Activated CD4-positive, alpha-beta memory T cell treated with anti-CD3 and anti-CD28 coated beads, Interleukin-2, amount 10 ng/mL, durations not matched to agents 7 days and 5 days (primary cell): ENCODE measurements at regions not wholly inside any gene's neighbourhood (a gene's known extent, or its start where the extent isn't known, plus 50 kb on each side); places are given as distances from the start of the nearest gene placed in this dataset.

Experiments used
- CTCF ChIA-PET: fragments of 350-600 bp; sonication (Branson Sonifier 250); formaldehyde crosslinking; loops from one replicate; lab custom pipeline; 2021; ENCODE audit warnings: antibody characterized with exemption, inconsistent platforms; lab: Charles Lee
- POLR2A ChIA-PET: fragments of 350-600 bp; sonication (Branson Sonifier 250); formaldehyde crosslinking; loops from one replicate; lab custom pipeline; 2021; ENCODE audit warnings: antibody characterized with exemption; lab: Charles Lee
- DNase-seq: peaks from one replicate; pipeline ENCODE4 v3.0.0-alpha.2; 2020
- H3K27ac Mint-ChIP-seq: one replicate; pipeline ENCODE4 v1.8.0; 2021; ENCODE audit warnings: mild to moderate bottlenecking, mixed read lengths
- H3K27me3 Mint-ChIP-seq: one replicate; pipeline ENCODE4 v1.8.0; 2021; ENCODE audit warnings: mixed read lengths
- H3K36me3 Mint-ChIP-seq: one replicate; pipeline ENCODE4 v1.8.0; 2021; ENCODE audit warnings: low read depth, mixed read lengths
- H3K4me1 Mint-ChIP-seq: one replicate; pipeline ENCODE4 v1.8.0; 2021; ENCODE audit warnings: mixed read lengths
- H3K4me3 Mint-ChIP-seq: one replicate; pipeline ENCODE4 v1.8.0; 2021; ENCODE audit warnings: mild to moderate bottlenecking, mixed read lengths
- H3K9me3 Mint-ChIP-seq: one replicate; pipeline ENCODE4 v1.8.0; 2021; ENCODE audit warnings: mixed read lengths

- no peak for DNase-seq
- POLR2A ChIA-PET: no interaction called here
- Mint-ChIP-seq H3K27ac (no peak overlapping the region), H3K4me1 (no peaks in the 10 kb centered on the region), H3K27me3 (peaks cover 2% of the 10 kb centered on the region), H3K36me3 (no peaks in the 10 kb centered on the region), H3K4me3 (no peak overlapping the region), H3K9me3 (no peaks in the 10 kb centered on the region)
- CTCF ChIA-PET: no interaction called here
These were observed 181.8 kb upstream of the MYL2 start for GRCh38 chr12:111102102-111102739.

GRCh38 chr12:111101003-111101402, 180.6 kb upstream of the MYL2 start:
- H3K27me3 Mint-ChIP-seq: peaks cover 2% of the 10 kb centered on the region
- ChIA-PET CTCF (no interaction called here), POLR2A (no interaction called here)
- no peaks in the 10 kb centered on the region for H3K36me3 Mint-ChIP-seq
- H3K4me3 Mint-ChIP-seq: no peak overlapping the region
- H3K27ac Mint-ChIP-seq: no peak overlapping the region
- no peak for DNase-seq
- H3K4me1 Mint-ChIP-seq: no peaks in the 10 kb centered on the region
- H3K9me3 Mint-ChIP-seq: no peaks in the 10 kb centered on the region

- ChIA-PET POLR2A (no interaction called here), CTCF (no interaction called here)
- no peaks in the 10 kb centered on the region for H3K9me3 Mint-ChIP-seq
These were observed 180.2 kb upstream of the MYL2 start for GRCh38 chr12:111100554-111100953.

GRCh38 chr12:111100003-111100402, 179.6 kb upstream of the MYL2 start:
- Mint-ChIP-seq H3K4me1 (no peaks in the 10 kb centered on the region), H3K36me3 (no peaks in the 10 kb centered on the region), H3K4me3 (no peak overlapping the region), H3K27ac (no peak overlapping the region), H3K9me3 (no peaks in the 10 kb centered on the region), H3K27me3 (peaks cover 2% of the 10 kb centered on the region)
- ChIA-PET POLR2A (no interaction called here), CTCF (no interaction called here)
- DNase-seq: no peak

More at GRCh38 chr12:111100554-111100953, 180.2 kb upstream of the MYL2 start:
- H3K36me3 Mint-ChIP-seq: no peaks in the 10 kb centered on the region
- H3K4me3 Mint-ChIP-seq: no peak overlapping the region
- DNase-seq: no peak
- no peak overlapping the region for H3K27ac Mint-ChIP-seq
- no peaks in the 10 kb centered on the region for H3K4me1 Mint-ChIP-seq
- peaks cover 2% of the 10 kb centered on the region for H3K27me3 Mint-ChIP-seq

GRCh38 chr12:111099186-111099585, 178.8 kb upstream of the MYL2 start:
- H3K4me3 Mint-ChIP-seq: no peak overlapping the region
- POLR2A ChIA-PET: no interaction called here

GRCh38 chr12:111094157-111095010, 174.0 kb upstream of the MYL2 start:
- Mint-ChIP-seq H3K36me3 (no peaks in the 10 kb centered on the region), H3K4me3 (no peak overlapping the region), H3K27ac (no peak overlapping the region), H3K4me1 (peaks cover 6% of the 10 kb centered on the region), H3K9me3 (no peaks in the 10 kb centered on the region), H3K27me3 (peaks cover 6% of the 10 kb centered on the region)
- CTCF ChIA-PET: no interaction called here
- POLR2A ChIA-PET: no interaction called here
- no peak for DNase-seq

More at GRCh38 chr12:111099186-111099585, 178.8 kb upstream of the MYL2 start:
- DNase-seq: no peak
- H3K27ac Mint-ChIP-seq: no peak overlapping the region
- CTCF ChIA-PET: no interaction called here
- H3K27me3 Mint-ChIP-seq: peaks cover 4% of the 10 kb centered on the region
- no peaks in the 10 kb centered on the region for H3K4me1 Mint-ChIP-seq
- H3K9me3 Mint-ChIP-seq: no peaks in the 10 kb centered on the region
- no peaks in the 10 kb centered on the region for H3K36me3 Mint-ChIP-seq

GRCh38 chr12:111093428-111094142, 173.2 kb upstream of the MYL2 start:
- Mint-ChIP-seq H3K9me3 (no peaks in the 10 kb centered on the region), H3K27me3 (peaks cover 6% of the 10 kb centered on the region), H3K36me3 (no peaks in the 10 kb centered on the region), H3K27ac (no peak overlapping the region), H3K4me3 (no peak overlapping the region), H3K4me1 (peaks cover 6% of the 10 kb centered on the region)
- ChIA-PET POLR2A (interaction anchor here (0.6 kb wide), 1 partner anchor 66 kb away, joined by 3 read pairs; no protein-coding TSS in a partner anchor), CTCF (interaction anchor here (0.5 to 0.7 kb wide), 2 partner anchors 137 to 809 kb away, joined by 3 read pairs; no protein-coding TSS in a partner anchor)
- DNase-seq: no peak

GRCh38 chr12:111091051-111091450, 170.7 kb upstream of the MYL2 start:
- ChIA-PET POLR2A (no interaction called here), CTCF (no interaction called here)
- no peaks in the 10 kb centered on the region for H3K9me3 Mint-ChIP-seq
- no peaks in the 10 kb centered on the region for H3K36me3 Mint-ChIP-seq
- H3K4me1 Mint-ChIP-seq: peaks cover 6% of the 10 kb centered on the region
- no peak overlapping the region for H3K27ac Mint-ChIP-seq
- peaks cover 6% of the 10 kb centered on the region for H3K27me3 Mint-ChIP-seq
- no peak overlapping the region for H3K4me3 Mint-ChIP-seq
- no peak for DNase-seq

- no peaks in the 10 kb centered on the region for H3K36me3 Mint-ChIP-seq
- no peak overlapping the region for H3K4me3 Mint-ChIP-seq
- H3K9me3 Mint-ChIP-seq: no peaks in the 10 kb centered on the region
- POLR2A ChIA-PET: no interaction called here
- peaks cover 5% of the 10 kb centered on the region for H3K27me3 Mint-ChIP-seq
- H3K4me1 Mint-ChIP-seq: peaks cover 6% of the 10 kb centered on the region
- H3K27ac Mint-ChIP-seq: no peak overlapping the region
- DNase-seq: no peak
- CTCF ChIA-PET: no interaction called here
These were observed 169.2 kb upstream of the MYL2 start for GRCh38 chr12:111089616-111090015.

- no peak overlapping the region for H3K27ac Mint-ChIP-seq
- POLR2A ChIA-PET: no interaction called here
- no peaks in the 10 kb centered on the region for H3K36me3 Mint-ChIP-seq
- no peak overlapping the region for H3K4me3 Mint-ChIP-seq
- no peak for DNase-seq
- H3K27me3 Mint-ChIP-seq: peaks cover 1% of the 10 kb centered on the region
- H3K9me3 Mint-ChIP-seq: no peaks in the 10 kb centered on the region
- CTCF ChIA-PET: no interaction called here
- H3K4me1 Mint-ChIP-seq: peaks cover 3% of the 10 kb centered on the region
These were observed 168.0 kb upstream of the MYL2 start for GRCh38 chr12:111088409-111088808.

GRCh38 chr12:111086947-111087700, 166.7 kb upstream of the MYL2 start:
- CTCF ChIA-PET: no interaction called here

GRCh38 chr12:111085096-111085495, 164.7 kb upstream of the MYL2 start:
- no peaks in the 10 kb centered on the region for H3K9me3 Mint-ChIP-seq
- H3K27me3 Mint-ChIP-seq: peaks cover 3% of the 10 kb centered on the region
- DNase-seq: no peak
- no peak overlapping the region for H3K4me3 Mint-ChIP-seq
- H3K4me1 Mint-ChIP-seq: no peaks in the 10 kb centered on the region
- H3K27ac Mint-ChIP-seq: no peak overlapping the region
- ChIA-PET CTCF (no interaction called here), POLR2A (no interaction called here)
- H3K36me3 Mint-ChIP-seq: no peaks in the 10 kb centered on the region

More at GRCh38 chr12:111086947-111087700, 166.7 kb upstream of the MYL2 start:
- peaks cover 1% of the 10 kb centered on the region for H3K27me3 Mint-ChIP-seq
- no peak overlapping the region for H3K4me3 Mint-ChIP-seq
- DNase-seq: no peak
- H3K4me1 Mint-ChIP-seq: no peaks in the 10 kb centered on the region
- no peak overlapping the region for H3K27ac Mint-ChIP-seq
- H3K9me3 Mint-ChIP-seq: no peaks in the 10 kb centered on the region
- POLR2A ChIA-PET: no interaction called here
- no peaks in the 10 kb centered on the region for H3K36me3 Mint-ChIP-seq
